SK-N-SH treated with all-trans-retinoic acid at 6 μM for 48 hours (cell line): ENCODE measurements at regions not wholly inside any gene's neighbourhood (a gene's known extent, or its start where the extent isn't known, plus 50 kb on each side); places are given as distances from the start of the nearest gene placed in this dataset.

Source experiments
- ATAC-seq: fragments of 200-7000 bp; cut with Tn5 transposase; 3 replicates; pipeline ENCODE4 v1.9.1; 2020; ENCODE audit warnings: mild to moderate bottlenecking, moderate library complexity
- ARNTL ChIP-seq: fragments of 450-650 bp; formaldehyde crosslinking; IDR thresholded peaks from 2 replicates; pipeline ENCODE4 v1.5.0; 2020; ENCODE audit warnings: low read depth, mild to moderate bottlenecking, moderate library complexity, borderline replicate concordance
- BACH2 ChIP-seq: fragments of 250-450 bp; sonication (Bioruptor Pico); IDR thresholded peaks from 2 replicates; pipeline ENCODE4 v1.9.0; 2021; ENCODE audit warnings: mild to moderate bottlenecking, borderline replicate concordance
- CREB5 ChIP-seq: fragments of 250-450 bp; sonication (Bioruptor Pico); IDR thresholded peaks from 2 replicates; pipeline ENCODE4 v1.5.1; 2020; ENCODE audit warnings: low read depth, mild to moderate bottlenecking, moderate library complexity
- CSDC2 ChIP-seq: fragments of 250-450 bp; sonication (Bioruptor Pico); IDR thresholded peaks from 2 replicates; pipeline ENCODE4 v1.5.0; 2020; ENCODE audit warnings: mild to moderate bottlenecking, moderate library complexity
- CSRNP3 ChIP-seq: fragments of 250-450 bp; sonication (Bioruptor Pico); IDR thresholded peaks from 2 replicates; pipeline ENCODE4 v1.5.1; 2021; ENCODE audit warnings: mild to moderate bottlenecking, moderate library complexity
- ESRRG ChIP-seq: fragments of 250-450 bp; sonication (Bioruptor Pico); IDR thresholded peaks from 2 replicates; pipeline ENCODE4 v1.6.1; 2021; ENCODE audit warnings: mild to moderate bottlenecking
- GLIS3 ChIP-seq: fragments of 250-450 bp; sonication (Bioruptor Pico); IDR thresholded peaks from 2 replicates; pipeline ENCODE4 v1.5.0; 2020; ENCODE audit warnings: mild to moderate bottlenecking, moderate library complexity
- ISL1 ChIP-seq: fragments of 250-450 bp; sonication (Bioruptor Pico); IDR thresholded peaks from 2 replicates; pipeline ENCODE4 v2.1.2; 2022; ENCODE audit warnings: mild to moderate bottlenecking, moderate library complexity
- OSR1 ChIP-seq: fragments of 250-450 bp; sonication (Bioruptor Pico); IDR thresholded peaks from 2 replicates; pipeline ENCODE4 v1.8.0; 2022; ENCODE audit warnings: moderate library complexity, mild to moderate bottlenecking, inconsistent platforms
- PATZ1 ChIP-seq: fragments of 250-450 bp; sonication (Bioruptor Pico); IDR thresholded peaks from 2 replicates; pipeline ENCODE4 v1.8.0; 2020; ENCODE audit warnings: mild to moderate bottlenecking, moderate library complexity, borderline replicate concordance
- RARB ChIP-seq: fragments of 250-450 bp; sonication (Bioruptor Pico); IDR thresholded peaks from 2 replicates; pipeline ENCODE4 v1.8.0; 2021; ENCODE audit warnings: mild to moderate bottlenecking, moderate library complexity
- SNAI2 ChIP-seq: fragments of 250-450 bp; sonication (Bioruptor Pico); IDR thresholded peaks from 2 replicates; pipeline ENCODE4 v1.5.0; 2020; ENCODE audit warnings: mild to moderate bottlenecking, moderate library complexity
- TCF4 ChIP-seq: fragments of 250-450 bp; sonication (Bioruptor Pico); IDR thresholded peaks from 2 replicates; pipeline ENCODE4 v1.8.0; 2021; ENCODE audit warnings: mild to moderate bottlenecking, moderate library complexity, borderline replicate concordance
- TOX ChIP-seq: fragments of 250-450 bp; sonication (Bioruptor Pico); IDR thresholded peaks from 2 replicates; pipeline ENCODE4 v1.8.0; 2021; ENCODE audit warnings: mild to moderate bottlenecking, moderate library complexity, borderline replicate concordance
- TSHZ2 ChIP-seq: fragments of 250-450 bp; sonication (Bioruptor Pico); IDR thresholded peaks from 2 replicates; pipeline ENCODE4 v1.5.0; 2020; ENCODE audit warnings: mild to moderate bottlenecking, moderate library complexity
- ZC3H10 ChIP-seq: fragments of 250-450 bp; sonication (Bioruptor Pico); IDR thresholded peaks from 2 replicates; pipeline ENCODE4 v1.5.1; 2021; ENCODE audit warnings: mild to moderate bottlenecking, moderate library complexity
- ZFP3 ChIP-seq: fragments of 250-450 bp; sonication (Bioruptor Pico); IDR thresholded peaks from 2 replicates; pipeline ENCODE4 v1.5.0; 2020; ENCODE audit warnings: mild to moderate bottlenecking, moderate library complexity
- ZFP30 ChIP-seq: fragments of 450-650 bp; formaldehyde crosslinking; IDR thresholded peaks from 2 replicates; pipeline ENCODE4 v1.5.0; 2022; ENCODE audit warnings: mild to moderate bottlenecking, moderate library complexity
- ZNF565 ChIP-seq: fragments of 450-650 bp; formaldehyde crosslinking; conservative IDR thresholded peaks from 2 replicates; pipeline ENCODE4 v1.5.0; 2020; ENCODE audit warnings: low read depth, mild to moderate bottlenecking, moderate library complexity
- ZNF70 ChIP-seq: fragments of 450-650 bp; formaldehyde crosslinking; IDR thresholded peaks from 2 replicates; pipeline ENCODE4 v1.5.0; 2020; ENCODE audit warnings: mild to moderate bottlenecking, moderate library complexity
- ZNF8 ChIP-seq: fragments of 450-650 bp; formaldehyde crosslinking; IDR thresholded peaks from 2 replicates; pipeline ENCODE4 v1.5.0; 2020; ENCODE audit warnings: mild to moderate bottlenecking, moderate library complexity

GRCh38 chr5:109947667-109948066 lies 257.9 kb downstream of the MAN2A1 start:
- no peak for ATAC-seq
- TF ChIP-seq ARNTL (CRISPR knock-in tag) (no peak), CSDC2 (CRISPR knock-in tag) (no peak), PATZ1 (CRISPR knock-in tag) (no peak), ZNF565 (CRISPR knock-in tag) (no peak), TOX (CRISPR knock-in tag) (no peak), ZFP30 (no peak), CSRNP3 (no peak), OSR1 (CRISPR knock-in tag) (no peak), ZNF8 (no peak), ESRRG (CRISPR knock-in tag) (no peak), BACH2 (CRISPR knock-in tag) (no peak), ZC3H10 (CRISPR knock-in tag) (no peak), SNAI2 (CRISPR knock-in tag) (no peak)
- TF ChIP-seq, all 23 proteins: peak for 0

- no peak for TF ChIP-seq ZFP3 (CRISPR knock-in tag)
Observed at GRCh38 chr5:109950634-109951033, 260.9 kb downstream of the MAN2A1 start.

GRCh38 chr5:109951348-109951747 lies 261.6 kb downstream of the MAN2A1 start:
- TF ChIP-seq TCF4 (CRISPR knock-in tag) = no peak
- TF ChIP-seq TSHZ2 (CRISPR knock-in tag) = no peak
- TF ChIP-seq CSDC2 (CRISPR knock-in tag) = no peak
- no peak for TF ChIP-seq ZFP30
- TF ChIP-seq SNAI2 (CRISPR knock-in tag) = no peak
- TF ChIP-seq ARNTL (CRISPR knock-in tag) = no peak
- no peak for TF ChIP-seq BACH2 (CRISPR knock-in tag)
- no peak for TF ChIP-seq PATZ1 (CRISPR knock-in tag)
- TF ChIP-seq OSR1 (CRISPR knock-in tag) = no peak
- TF ChIP-seq ESRRG (CRISPR knock-in tag) = no peak
- TF ChIP-seq GLIS3 (CRISPR knock-in tag) = no peak
- no peak for TF ChIP-seq CREB5 (CRISPR knock-in tag)
- no peak for TF ChIP-seq RARB (CRISPR knock-in tag)
- TF ChIP-seq ZNF70 (CRISPR knock-in tag) = no peak
- no peak for ATAC-seq

More at GRCh38 chr5:109950634-109951033, 260.9 kb downstream of the MAN2A1 start:
- no peak for ATAC-seq

- no peak for ATAC-seq
- TF ChIP-seq TSHZ2 (CRISPR knock-in tag) (no peak), ZFP30 (no peak), ISL1 (CRISPR knock-in tag) (no peak)
Observed at GRCh38 chr5:109951758-109952157, 262.0 kb downstream of the MAN2A1 start.
